Mucosa of stomach (tissue), 1 donor: ENCODE measurements at regions not wholly inside any gene's neighbourhood (a gene's known extent, or its start where the extent isn't known, plus 50 kb on each side); places are given as distances from the start of the nearest gene placed in this dataset.

Experiments
- H3K27me3 ChIP-seq: one replicate; pipeline ENCODE4 v1.7.0; 2013; ENCODE audit warnings: mild to moderate bottlenecking, low read length; ENCODE audit not compliant: control insufficient read depth, insufficient read depth
- H3K36me3 ChIP-seq: one replicate; pipeline ENCODE4 v1.7.0; 2013; ENCODE audit warnings: low read length; ENCODE audit not compliant: control insufficient read depth, insufficient read depth
- H3K4me1 ChIP-seq: one replicate; pipeline ENCODE4 v1.7.0; 2013; ENCODE audit warnings: mild to moderate bottlenecking, low read length; ENCODE audit not compliant: control insufficient read depth, insufficient read depth
- H3K4me3 ChIP-seq: one replicate; pipeline ENCODE4 v1.7.0; 2013; ENCODE audit warnings: low read length
- H3K9ac ChIP-seq: one replicate; pipeline ENCODE4 v1.7.0; 2013; ENCODE audit warnings: mild to moderate bottlenecking, low read length, moderate library complexity
- H3K9me3 ChIP-seq: one replicate; pipeline ENCODE4 v1.7.0; 2013; ENCODE audit warnings: mild to moderate bottlenecking, low read length, moderate library complexity; ENCODE audit not compliant: control insufficient read depth
- donor health status: Pancreatic carcinoma.

- H3K36me3 ChIP-seq: no peaks in the 10 kb centered on the region
- H3K27me3 ChIP-seq: no peaks in the 10 kb centered on the region
- no peaks in the 10 kb centered on the region for H3K4me1 ChIP-seq
- no peak overlapping the region for H3K9ac ChIP-seq
- H3K9me3 ChIP-seq: no peaks in the 10 kb centered on the region
- no peak overlapping the region for H3K4me3 ChIP-seq
These were observed 639.7 kb upstream of the USP24 start for GRCh38 chr1:55854911-55855310.

DNA sequence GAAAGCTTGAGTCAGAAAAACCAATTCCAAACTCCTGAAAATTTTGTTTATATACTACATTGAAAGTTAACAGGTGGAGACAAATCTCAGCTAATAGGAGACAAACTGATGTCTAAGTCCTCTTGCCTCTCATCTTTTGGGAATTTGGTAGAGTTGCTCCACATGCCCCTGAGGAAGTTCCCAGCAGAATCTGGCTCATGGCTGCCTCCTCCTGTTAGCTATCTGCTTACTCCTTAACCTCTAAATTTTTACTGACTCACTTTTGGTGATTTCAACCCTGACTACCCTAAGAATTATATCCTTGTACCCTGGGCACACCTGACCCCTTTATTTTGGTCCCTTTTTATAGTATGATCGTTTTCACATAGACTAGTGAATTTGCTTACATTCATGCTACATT lies 633.7 kb upstream of the USP24 start:
- H3K27me3 ChIP-seq: no peaks in the 10 kb centered on the region
- H3K4me3 ChIP-seq: no peak overlapping the region
- no peaks in the 10 kb centered on the region for H3K36me3 ChIP-seq
- no peak overlapping the region for H3K9ac ChIP-seq
- no peaks in the 10 kb centered on the region for H3K9me3 ChIP-seq
- no peaks in the 10 kb centered on the region for H3K4me1 ChIP-seq

DNA sequence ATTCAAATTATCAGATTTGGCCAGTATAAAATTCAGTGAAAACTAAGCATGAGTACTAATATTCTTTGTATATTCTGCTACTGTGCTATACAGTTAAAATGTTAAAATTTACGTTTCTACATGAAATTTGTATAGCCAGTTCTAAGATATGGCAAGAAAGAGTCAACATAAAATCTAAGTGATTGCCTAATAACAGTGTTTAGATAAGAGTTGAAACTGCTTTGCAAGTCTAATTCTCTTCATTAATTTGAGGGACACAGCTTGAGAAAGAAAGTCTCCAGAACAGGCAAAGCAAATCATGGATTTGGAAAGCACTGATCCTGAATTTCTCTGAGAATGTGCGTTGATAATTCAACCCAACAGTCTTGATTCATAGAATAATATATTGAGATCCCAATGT lies 630.9 kb upstream of the USP24 start:
- no peaks in the 10 kb centered on the region for H3K36me3 ChIP-seq
- H3K27me3 ChIP-seq: no peaks in the 10 kb centered on the region
- no peak overlapping the region for H3K4me3 ChIP-seq
- H3K9me3 ChIP-seq: no peaks in the 10 kb centered on the region
- no peaks in the 10 kb centered on the region for H3K4me1 ChIP-seq
- no peak overlapping the region for H3K9ac ChIP-seq

DNA sequence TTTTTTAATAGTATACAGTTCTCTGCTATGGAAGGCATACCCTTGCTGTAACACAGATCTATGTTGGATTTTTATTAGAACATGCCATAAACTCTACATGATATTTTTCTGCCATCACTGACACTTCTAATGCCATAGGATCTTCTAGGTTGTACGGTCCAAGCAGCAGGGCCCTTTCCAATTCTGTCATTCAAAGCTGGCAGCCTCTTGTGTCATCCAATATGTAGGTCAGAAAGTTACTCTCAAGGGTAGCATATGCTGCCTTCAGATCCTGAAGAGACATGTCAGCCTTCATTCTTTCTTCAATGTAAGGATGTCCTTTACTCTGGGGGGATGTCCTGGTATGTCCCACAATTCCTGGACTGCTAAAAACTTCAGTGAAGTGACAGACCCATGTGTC lies 629.2 kb upstream of the USP24 start:
- Histone ChIP-seq H3K27me3 (no peaks in the 10 kb centered on the region), H3K4me1 (no peaks in the 10 kb centered on the region), H3K4me3 (no peak overlapping the region)

GRCh38 chr1:55839626-55840025 lies 624.5 kb upstream of the USP24 start:
- Histone ChIP-seq H3K27me3 (no peaks in the 10 kb centered on the region), H3K4me1 (no peaks in the 10 kb centered on the region), H3K4me3 (no peak overlapping the region), H3K9ac (no peak overlapping the region), H3K9me3 (no peaks in the 10 kb centered on the region), H3K36me3 (no peaks in the 10 kb centered on the region)

More for the DNA sequence above, 629.2 kb upstream of the USP24 start:
- H3K9me3 ChIP-seq: no peaks in the 10 kb centered on the region
- H3K36me3 ChIP-seq: no peaks in the 10 kb centered on the region
- no peak overlapping the region for H3K9ac ChIP-seq

DNA sequence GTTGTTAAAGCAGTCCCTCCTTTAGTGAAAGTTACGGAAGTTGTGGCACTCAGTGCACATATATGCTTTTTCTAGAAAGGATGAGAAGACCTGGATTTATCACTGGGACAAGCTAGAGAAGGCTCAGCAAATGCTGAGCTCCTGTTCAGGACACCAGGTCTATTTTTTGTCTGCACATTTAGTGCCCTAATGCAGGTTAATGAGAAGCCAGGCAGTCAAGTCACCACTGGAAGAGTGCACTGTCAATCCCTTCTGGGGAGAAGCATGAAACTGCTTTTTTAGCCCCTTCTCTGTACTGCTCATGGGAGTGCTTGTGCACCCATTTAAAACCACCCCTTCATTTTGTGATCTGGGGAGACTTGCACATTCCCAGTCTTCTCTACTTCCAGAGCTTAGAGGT lies 624.1 kb upstream of the USP24 start:
- Histone ChIP-seq H3K9me3 (no peaks in the 10 kb centered on the region), H3K4me1 (no peaks in the 10 kb centered on the region), H3K4me3 (no peak overlapping the region), H3K9ac (no peak overlapping the region), H3K27me3 (no peaks in the 10 kb centered on the region), H3K36me3 (no peaks in the 10 kb centered on the region)

DNA sequence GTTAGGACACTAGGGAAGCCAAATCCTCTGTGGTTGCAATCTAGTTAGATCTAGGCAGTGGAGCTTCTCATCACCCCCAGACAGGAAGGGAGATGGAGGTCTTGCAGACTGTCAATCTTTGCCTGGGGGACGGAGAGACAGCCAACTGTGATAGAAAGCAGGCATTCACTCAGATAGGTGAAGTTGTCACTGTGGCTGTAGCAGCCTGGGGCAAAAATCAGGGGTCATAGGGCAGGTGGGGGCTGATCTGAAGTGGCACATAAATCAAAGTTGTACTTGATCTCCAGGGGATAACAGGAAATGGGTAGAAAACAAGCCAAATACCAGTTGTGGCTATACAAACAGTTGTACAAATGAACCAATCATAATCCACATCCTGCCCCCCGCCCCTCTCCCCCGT lies 620.9 kb upstream of the USP24 start:
- Histone ChIP-seq H3K9me3 (no peaks in the 10 kb centered on the region), H3K27me3 (no peaks in the 10 kb centered on the region), H3K4me1 (no peaks in the 10 kb centered on the region), H3K4me3 (no peak overlapping the region), H3K9ac (no peak overlapping the region), H3K36me3 (no peaks in the 10 kb centered on the region)

DNA sequence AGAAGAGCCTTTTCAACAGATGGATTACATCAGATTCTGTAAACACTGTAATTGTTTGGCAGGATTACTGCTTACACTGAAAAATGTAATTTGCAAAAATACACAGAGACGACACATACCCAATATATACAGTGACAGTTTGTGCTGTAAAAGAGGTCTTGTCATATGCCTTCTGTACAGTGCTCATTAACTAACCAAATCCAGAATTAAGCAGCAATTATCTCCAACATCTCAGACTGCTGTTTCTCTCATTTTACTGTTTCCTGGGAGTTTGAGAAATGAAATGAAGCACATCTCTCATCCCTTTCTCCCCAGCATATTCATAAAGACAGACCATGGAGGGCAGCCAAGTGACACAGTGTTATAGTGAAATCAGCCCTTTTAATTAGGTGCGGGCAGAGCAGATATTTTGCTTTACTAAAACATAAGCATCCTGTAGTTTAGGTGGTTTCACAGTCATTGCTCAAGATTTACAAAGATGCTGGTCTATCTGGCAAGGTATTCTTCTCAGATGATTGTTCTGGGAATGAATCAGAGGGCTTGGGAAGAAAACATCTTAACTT lies 618.4 kb upstream of the USP24 start:
- Histone ChIP-seq H3K27me3 (no peaks in the 10 kb centered on the region), H3K4me1 (no peaks in the 10 kb centered on the region), H3K9me3 (no peaks in the 10 kb centered on the region), H3K9ac (no peak overlapping the region), H3K4me3 (no peak overlapping the region), H3K36me3 (no peaks in the 10 kb centered on the region)

GRCh38 chr1:55831759-55832158 lies 616.6 kb upstream of the USP24 start:
- no peak overlapping the region for H3K4me3 ChIP-seq
- no peaks in the 10 kb centered on the region for H3K9me3 ChIP-seq
- no peaks in the 10 kb centered on the region for H3K36me3 ChIP-seq
- H3K9ac ChIP-seq: no peak overlapping the region
- H3K27me3 ChIP-seq: no peaks in the 10 kb centered on the region
- no peaks in the 10 kb centered on the region for H3K4me1 ChIP-seq

- no peaks in the 10 kb centered on the region for H3K9me3 ChIP-seq
These were observed 612.9 kb upstream of the USP24 start for GRCh38 chr1:55828044-55828443.

GRCh38 chr1:55827350-55827749 lies 612.2 kb upstream of the USP24 start:
- Histone ChIP-seq H3K27me3 (no peaks in the 10 kb centered on the region), H3K36me3 (no peaks in the 10 kb centered on the region), H3K9ac (no peak overlapping the region), H3K4me3 (no peak overlapping the region), H3K4me1 (no peaks in the 10 kb centered on the region), H3K9me3 (no peaks in the 10 kb centered on the region)

More at GRCh38 chr1:55828044-55828443, 612.9 kb upstream of the USP24 start:
- Histone ChIP-seq H3K27me3 (no peaks in the 10 kb centered on the region), H3K4me1 (no peaks in the 10 kb centered on the region), H3K9ac (no peak overlapping the region), H3K4me3 (no peak overlapping the region), H3K36me3 (no peaks in the 10 kb centered on the region)

- Histone ChIP-seq H3K9ac (no peak overlapping the region), H3K9me3 (no peaks in the 10 kb centered on the region), H3K36me3 (no peaks in the 10 kb centered on the region), H3K4me3 (no peak overlapping the region), H3K27me3 (no peaks in the 10 kb centered on the region), H3K4me1 (no peaks in the 10 kb centered on the region)
These were observed 611.4 kb upstream of the USP24 start for GRCh38 chr1:55826381-55827080.

- no peaks in the 10 kb centered on the region for H3K27me3 ChIP-seq
- no peak overlapping the region for H3K4me3 ChIP-seq
- H3K4me1 ChIP-seq: no peaks in the 10 kb centered on the region
- H3K9ac ChIP-seq: no peak overlapping the region
- H3K36me3 ChIP-seq: no peaks in the 10 kb centered on the region
- no peaks in the 10 kb centered on the region for H3K9me3 ChIP-seq
These were observed 610.3 kb upstream of the USP24 start for GRCh38 chr1:55825461-55825860.
